NCI-H2081 treated with DMSO at 0.1 percent for 48 hours (cell line): ENCODE measurements at regions not wholly inside any gene's neighbourhood (a gene's known extent, or its start where the extent isn't known, plus 50 kb on each side); places are given as distances from the start of the nearest gene placed in this dataset.

Source experiments
- DNase-seq: peaks from one replicate; lab custom pipeline; 2025; lab: John Stamatoyannopoulos, UW

GRCh38 chr16:79543219-79543618, 57.3 kb downstream of the MAF start:
- no peak for DNase-seq

DNA sequence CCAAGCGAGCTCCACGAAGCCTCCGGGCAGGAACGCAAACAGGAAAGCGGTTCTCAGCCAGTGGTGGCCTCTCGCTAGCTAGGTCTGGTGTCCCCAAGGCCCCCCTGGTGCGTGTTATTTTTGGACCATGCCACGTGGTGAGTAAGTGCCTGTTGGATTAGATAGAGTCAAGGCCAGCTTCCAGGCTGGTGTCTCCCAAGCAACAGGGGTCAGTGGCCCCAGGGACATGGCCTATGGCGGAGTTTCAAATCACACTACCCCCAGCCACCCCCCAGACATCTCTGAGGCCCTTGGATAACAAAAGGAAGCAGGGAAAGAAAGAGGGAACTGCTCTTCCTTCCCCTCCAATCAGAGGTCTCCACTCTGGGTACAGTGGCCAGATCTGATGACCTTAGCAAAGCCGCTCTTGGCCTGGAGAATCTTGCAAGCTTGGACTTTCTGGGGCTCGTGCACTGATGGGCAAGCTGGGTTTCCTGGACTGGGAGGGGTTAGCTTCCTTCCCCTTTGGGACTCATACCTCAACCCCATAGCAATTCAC, 58.2 kb downstream of the MAF start:
- no peak for DNase-seq

DNA sequence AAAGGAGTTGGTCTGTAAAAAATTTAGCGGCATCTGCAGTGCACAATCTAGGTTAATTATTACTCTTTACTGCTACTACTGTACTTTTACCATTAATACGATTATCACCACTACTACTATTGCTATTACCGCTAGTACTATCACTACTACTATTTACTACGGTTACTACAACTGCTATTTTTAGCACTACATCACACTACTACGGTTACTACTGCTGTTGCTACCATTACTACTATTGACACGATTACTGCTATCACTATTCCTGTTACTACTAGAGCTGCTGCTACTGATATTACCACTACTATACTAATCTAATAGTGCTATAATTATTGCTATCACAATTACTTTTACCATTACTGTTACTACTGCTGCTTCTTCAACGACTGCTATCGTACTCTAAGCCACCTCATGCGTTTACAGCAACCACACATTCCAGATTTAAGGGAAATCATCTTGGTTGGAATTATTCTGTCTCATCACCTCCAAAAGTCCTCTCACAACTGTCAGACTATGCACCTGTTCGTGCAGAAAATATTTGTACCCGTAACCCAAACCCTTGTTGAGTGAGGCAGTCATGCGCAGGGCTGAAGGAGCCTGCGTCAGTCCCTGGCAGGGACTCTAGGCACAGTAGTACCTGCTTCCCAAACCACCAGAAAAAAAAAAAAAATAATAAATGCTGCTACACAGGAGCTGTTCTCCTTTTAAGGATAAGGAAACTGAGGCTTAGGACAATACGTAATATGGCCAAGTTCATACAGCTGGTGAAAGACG, 59.5 kb downstream of the MAF start:
- DNase-seq: no peak

DNA sequence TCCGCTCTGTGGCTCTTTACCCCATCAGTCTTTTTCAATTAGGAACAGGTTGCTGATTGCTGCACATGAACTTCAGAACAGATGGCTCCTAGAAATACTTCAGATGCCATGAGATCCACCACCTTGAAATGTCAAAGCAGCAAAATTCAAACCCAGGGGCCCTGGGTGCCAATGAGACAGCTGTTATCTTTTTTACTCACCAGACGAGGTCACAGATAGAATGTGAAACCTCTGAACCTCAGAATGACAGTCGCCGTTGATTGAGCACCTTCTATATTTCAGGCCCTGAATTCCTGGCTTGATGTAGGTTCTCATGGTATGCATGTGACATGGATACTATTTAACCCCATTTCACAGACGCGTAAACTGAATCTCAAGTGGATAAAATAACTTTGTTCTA, 63.0 kb downstream of the MAF start:
- no peak for DNase-seq

- DNase-seq: no peak
These were observed 63.6 kb downstream of the MAF start for GRCh38 chr16:79536958-79537357.

DNA sequence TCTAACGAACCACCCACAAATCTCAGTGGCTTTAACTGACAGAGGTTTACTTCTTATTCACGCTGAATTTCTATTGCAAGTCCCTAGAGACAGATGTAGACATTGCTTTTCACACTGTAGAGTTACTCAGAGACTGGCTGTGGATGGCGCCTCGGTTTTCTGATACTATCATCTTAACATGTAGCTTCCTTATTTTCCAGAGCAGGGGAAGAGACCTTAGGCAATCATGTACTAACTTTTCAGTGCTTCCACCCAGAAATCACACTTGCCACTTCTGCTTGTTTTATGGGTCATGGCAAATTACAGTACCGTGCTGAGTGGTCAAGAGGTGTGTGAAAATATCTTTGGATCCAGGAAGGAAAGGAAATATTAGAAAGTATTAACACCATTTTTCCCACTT, 65.4 kb downstream of the MAF start:
- DNase-seq: no peak

DNA sequence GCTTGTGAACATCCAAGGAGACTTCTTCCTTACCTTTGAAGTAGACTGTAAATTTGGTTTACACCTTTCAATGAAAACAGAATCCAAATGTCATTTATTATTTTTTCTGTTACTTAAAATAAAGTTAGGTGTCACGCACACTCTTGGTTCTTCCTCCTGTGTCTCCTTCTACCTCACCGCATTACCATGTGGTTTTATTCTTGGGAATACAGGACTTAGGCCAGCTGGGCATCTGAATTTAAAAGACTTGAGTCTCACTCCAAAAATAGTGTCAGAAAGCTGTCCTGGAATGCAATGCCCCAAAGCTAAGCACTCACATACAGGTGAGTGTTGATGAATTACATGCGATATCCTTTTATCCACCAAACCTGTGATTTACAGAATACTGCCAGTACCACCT, 66.4 kb downstream of the MAF start:
- no peak for DNase-seq

- no peak for DNase-seq
These were observed 67.2 kb downstream of the MAF start for GRCh38 chr16:79533292-79533691.

DNA sequence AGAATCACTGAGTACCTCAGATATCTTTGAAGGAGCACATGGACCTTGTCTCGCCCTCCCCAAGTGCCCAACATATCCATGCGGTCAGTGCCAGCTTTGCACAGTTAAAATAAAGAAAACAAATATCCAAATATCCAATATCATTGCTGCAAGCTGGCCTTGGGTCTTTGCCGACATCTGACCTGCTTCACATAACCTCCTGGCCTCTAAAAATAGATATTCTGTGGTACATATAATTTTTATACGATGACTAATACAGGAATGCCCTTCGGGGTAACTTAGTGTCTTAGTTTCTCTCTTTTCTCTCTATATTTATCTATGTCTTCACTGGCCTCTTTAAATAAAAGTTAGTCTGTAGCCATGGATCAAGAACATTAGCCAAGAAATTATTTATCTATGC, 67.8 kb downstream of the MAF start:
- no peak for DNase-seq

- no peak for DNase-seq
These were observed 68.3 kb downstream of the MAF start for GRCh38 chr16:79532273-79532672.

DNA sequence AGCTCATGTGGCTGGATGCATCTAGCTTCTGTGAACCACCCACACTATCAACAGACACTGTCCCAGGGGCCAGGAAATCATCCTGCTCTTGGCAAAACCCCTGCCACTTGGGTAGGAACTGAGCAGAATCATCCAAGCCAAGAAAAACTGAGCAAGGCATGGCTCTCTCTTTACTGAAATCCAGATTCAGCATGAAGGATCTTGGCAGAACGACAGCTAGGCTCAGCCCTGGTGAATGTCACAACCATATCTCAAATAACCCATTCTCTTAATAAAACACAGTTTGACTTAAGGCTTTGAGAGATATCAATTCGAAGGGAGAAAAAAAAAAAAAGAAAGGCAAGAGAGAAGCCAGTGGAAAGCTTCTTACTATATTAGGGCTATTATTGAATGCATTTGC, 72.2 kb downstream of the MAF start:
- no peak for DNase-seq

- DNase-seq: no peak
These were observed 76.6 kb downstream of the MAF start for GRCh38 chr16:79523971-79524370.

DNA sequence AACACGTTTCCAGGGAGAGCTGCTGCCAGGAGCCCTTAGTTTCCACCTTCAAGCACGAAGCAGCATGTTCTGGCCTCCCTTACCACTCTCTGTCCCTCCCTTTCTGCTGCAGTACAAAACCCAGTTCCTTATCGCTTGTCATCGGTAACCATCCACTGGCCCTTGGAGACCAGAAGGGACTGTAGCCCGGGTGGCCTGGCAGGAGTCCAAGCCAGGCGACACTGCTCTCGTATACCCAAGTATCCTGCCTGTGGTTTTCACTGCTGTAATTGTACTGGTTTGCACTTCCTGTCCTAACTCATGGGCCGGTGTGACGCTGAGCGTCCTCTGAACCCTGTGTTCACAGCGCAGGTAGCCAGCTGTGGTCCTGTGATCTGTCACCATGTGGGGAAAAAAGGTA, 81.1 kb downstream of the MAF start:
- DNase-seq: no peak

- no peak for DNase-seq
These were observed 83.4 kb downstream of the MAF start for GRCh38 chr16:79517156-79517555.

DNA sequence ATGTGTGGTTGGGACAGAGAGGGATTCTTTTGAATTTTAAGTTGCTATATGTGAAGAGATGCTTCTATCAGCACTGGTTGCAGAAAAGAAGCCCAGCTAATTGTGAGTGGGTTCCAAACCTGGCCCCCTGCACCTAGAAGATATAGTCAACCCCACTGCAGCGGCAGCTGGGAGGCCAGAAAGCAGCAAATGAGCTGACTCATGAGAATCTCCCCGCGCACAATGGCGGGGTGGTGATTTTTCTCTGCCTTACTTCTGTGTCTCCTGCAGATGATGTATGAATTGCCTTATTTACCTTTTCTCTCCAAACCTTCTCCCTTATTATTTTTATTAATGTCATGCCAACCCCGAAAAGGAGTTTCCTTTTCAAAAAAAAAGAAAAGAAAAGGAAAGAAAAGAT, 89.7 kb downstream of the MAF start:
- no peak for DNase-seq

- no peak for DNase-seq
These were observed 90.6 kb downstream of the MAF start for GRCh38 chr16:79509906-79510305.

DNA sequence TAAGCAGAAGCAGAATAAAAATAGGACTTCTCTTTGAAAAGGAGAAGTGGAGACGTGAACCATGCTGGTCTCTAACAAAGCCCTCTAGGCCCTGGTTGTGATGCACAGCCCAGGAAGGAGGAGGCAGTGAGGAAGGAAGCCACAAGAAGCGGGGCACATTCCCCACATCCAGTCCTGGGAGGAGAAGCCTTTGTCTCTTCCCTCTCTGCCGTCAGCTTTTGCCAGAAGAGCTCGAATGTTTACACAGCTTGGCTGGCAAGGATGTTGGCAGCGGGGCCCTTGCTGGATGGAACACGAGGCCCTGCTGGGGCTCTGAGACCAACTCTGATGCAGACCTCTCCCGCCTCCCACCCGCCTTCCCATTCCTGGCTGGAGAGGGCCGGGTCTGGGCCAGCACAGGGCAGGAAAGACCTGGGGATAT, 91.3 kb downstream of the MAF start:
- no peak for DNase-seq

DNA sequence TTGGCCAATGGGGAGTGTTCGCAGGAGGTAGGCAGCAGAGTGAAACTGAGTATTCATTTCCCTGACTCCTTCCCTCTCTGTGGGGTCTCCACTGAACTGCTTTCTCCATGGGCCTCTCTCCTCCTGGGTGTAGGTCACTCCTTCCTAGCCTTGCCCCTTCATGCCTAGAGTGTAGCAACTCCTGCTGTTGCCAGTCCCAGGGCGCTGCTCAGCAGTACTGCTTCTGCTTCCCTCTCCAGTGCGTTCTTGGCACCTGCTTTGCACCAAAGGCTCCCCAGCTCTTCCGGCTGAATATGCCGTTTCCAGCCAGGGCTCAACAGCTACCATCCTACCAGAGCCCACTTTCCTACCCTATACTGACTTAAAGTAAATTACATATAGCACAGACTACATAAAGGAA, 92.2 kb downstream of the MAF start:
- no peak for DNase-seq

GRCh38 chr16:79505344-79505743, 95.2 kb downstream of the MAF start:
- no peak for DNase-seq

DNA sequence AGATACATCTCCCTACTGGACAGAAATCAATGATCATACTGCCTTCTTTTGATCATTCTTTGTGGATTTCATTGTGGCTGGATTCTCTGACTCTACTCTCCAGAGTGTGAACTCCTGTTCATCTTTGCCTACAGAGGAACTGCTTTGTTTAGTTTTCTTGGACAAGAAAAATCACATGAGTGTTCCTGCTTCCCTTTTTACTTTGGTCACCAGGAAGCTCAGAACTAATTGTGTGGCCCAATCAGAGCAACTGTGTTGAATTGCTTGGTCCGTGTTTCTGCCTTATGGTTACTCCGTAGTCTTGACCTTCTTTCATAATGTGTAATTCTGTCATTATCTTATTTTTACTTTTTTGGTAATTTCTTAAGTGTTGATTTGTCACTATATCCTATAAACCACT, 97.0 kb downstream of the MAF start:
- DNase-seq: no peak

GRCh38 chr16:79501446-79501845, 99.1 kb downstream of the MAF start:
- DNase-seq: no peak

DNA sequence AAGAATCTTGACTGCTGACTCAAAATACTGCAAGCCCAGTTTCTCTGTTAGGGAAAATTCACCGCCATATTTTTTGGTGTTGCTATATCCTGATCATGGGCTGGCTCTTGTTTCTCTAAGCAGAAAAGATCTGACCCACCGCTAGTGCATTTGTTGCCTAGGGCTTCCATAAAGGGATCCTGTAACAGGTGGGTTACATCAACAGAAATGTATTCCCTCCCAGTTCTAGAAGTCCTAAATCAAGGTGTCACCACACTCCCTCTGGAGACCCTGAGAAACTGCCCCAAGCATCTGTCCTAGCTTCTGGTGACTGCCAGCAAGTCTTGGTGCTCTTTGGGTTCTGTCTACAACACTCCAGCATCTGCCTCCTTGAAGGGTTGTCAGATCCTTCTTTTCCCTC, 99.7 kb downstream of the MAF start:
- no peak for DNase-seq

- no peak for DNase-seq
These were observed 100.3 kb downstream of the MAF start for GRCh38 chr16:79500286-79500685.

GRCh38 chr16:79498928-79499327, 101.6 kb downstream of the MAF start:
- no peak for DNase-seq
